NCI-H146 (cell line): ENCODE measurements at regions not wholly inside any gene's neighbourhood (a gene's known extent, or its start where the extent isn't known, plus 50 kb on each side); places are given as distances from the start of the nearest gene placed in this dataset.
A peak's percentile ranks its signal among the peaks of the same experiment; 100 is the strongest.

Source experiments
- DNase-seq: peaks from one replicate; lab custom pipeline; 2025; lab: John Stamatoyannopoulos, UW

GRCh38 chr2:20110876-20111275, 59.4 kb upstream of the LAPTM4A start:
- peak; percentile 62 for DNase-seq

- no peak for DNase-seq
These were observed 59.0 kb upstream of the LAPTM4A start for GRCh38 chr2:20110383-20110782.

GRCh38 chr2:20108655-20109396, 57.4 kb upstream of the LAPTM4A start:
- DNase-seq = no peak

- no peak for DNase-seq
These were observed 56.3 kb upstream of the LAPTM4A start for GRCh38 chr2:20107776-20108175.

GRCh38 chr2:20107352-20107751, 55.9 kb upstream of the LAPTM4A start:
- peak; percentile 20 for DNase-seq

GRCh38 chr2:20106746-20107145, 55.3 kb upstream of the LAPTM4A start:
- DNase-seq = peak; percentile 81

- peak; percentile 44 for DNase-seq
These were observed 53.6 kb upstream of the LAPTM4A start for GRCh38 chr2:20104900-20105545.

- no peak for DNase-seq
These were observed 52.1 kb upstream of the LAPTM4A start for GRCh38 chr2:20103530-20103929.
